A549 (cell line): ENCODE measurements at regions not wholly inside any gene's neighbourhood (a gene's known extent, or its start where the extent isn't known, plus 50 kb on each side); places are given as distances from the start of the nearest gene placed in this dataset.

Experiments used
- ATAC-seq, 2 experiments: fragments of 200-7000 bp in 1 of 2; fragments of >200 bp in 1 of 2; cut with Nextera tagmentation in 1 of 2; cut with Tn5 transposase in 1 of 2; 3 replicates each; pipeline versions ENCODE4 v1.8.0 to v1.9.1; 2018 to 2020; ENCODE audit warnings: mild to moderate bottlenecking in 1 of 2, moderate library complexity in 1 of 2
- CTCF ChIA-PET: fragments of 300-600 bp; sonication (Branson Sonifier 250); formaldehyde crosslinking; extraction: SDS; loops from one replicate; lab custom pipeline; 2021; ENCODE audit warnings: antibody characterized with exemption, inconsistent platforms; lab: Yijun Ruan, JAX
- POLR2A ChIA-PET: fragments of 350-600 bp; formaldehyde crosslinking; extraction: SDS; loops from one replicate; lab custom pipeline; 2021; ENCODE audit warnings: antibody characterized with exemption, inconsistent platforms; lab: Yijun Ruan, JAX
- DNase-seq, 2 experiments: peaks; one replicate each; pipeline versions ENCODE4 v3.0.0 to v3.0.0-alpha.2; 2011 to 2016; ENCODE audit warnings: low read depth in 1 of 2, low spot score in 1 of 2
- FAIRE-seq: peaks from 2 replicates; lab custom pipeline; 2011; peaks lifted over from hg19 to GRCh38; lab: Jason Lieb, UNC
- H3K27ac ChIP-seq, 2 experiments: fragments of >200 bp; sonication (Bioruptor Twin); formaldehyde crosslinking; 3 replicates each; pipeline ENCODE4 v1.5.1; 2016 to 2017
- H3K4me1 ChIP-seq: fragments of >200 bp; sonication (Bioruptor Twin); formaldehyde crosslinking; 3 replicates; pipeline ENCODE4 v1.6.1; 2016
- H3K4me2 ChIP-seq: fragments of >200 bp; sonication (Bioruptor Twin); formaldehyde crosslinking; 3 replicates; pipeline ENCODE4 v1.6.1; 2016
- H3K4me3 ChIP-seq: fragments of >200 bp; sonication (Bioruptor Twin); formaldehyde crosslinking; 3 replicates; pipeline ENCODE4 v1.5.1; 2016
- H3K9me3 ChIP-seq: fragments of >200 bp; sonication (Bioruptor Twin); formaldehyde crosslinking; 3 replicates; pipeline ENCODE4 v1.6.1; 2016
- BHLHE40 ChIP-seq: IDR thresholded peaks from 2 replicates; pipeline ENCODE4 v1.6.1; 2012; ENCODE audit warnings: low read depth, low read length, inconsistent platforms
- CEBPB ChIP-seq, 2 experiments: fragments of >200 bp in 1 of 2; sonication (Bioruptor Twin) in 1 of 2; formaldehyde crosslinking in 1 of 2; IDR thresholded peaks; 2 replicates each; pipeline ENCODE4 v1.6.1; 2012 to 2016
- CHD4 ChIP-seq: fragments of 200-600 bp; sonication (generic); IDR thresholded peaks from 2 replicates; pipeline ENCODE4 v1.6.1; 2016; ENCODE audit warnings: antibody characterized with exemption, mild to moderate bottlenecking, borderline replicate concordance
- EHMT2 ChIP-seq: fragments of 200-600 bp; sonication (generic); IDR thresholded peaks from 2 replicates; pipeline ENCODE4 v1.6.1; 2016; ENCODE audit warnings: antibody characterized with exemption, low read depth, mild to moderate bottlenecking, moderate library complexity
- HDAC2 ChIP-seq: fragments of 200-600 bp; sonication (generic); IDR thresholded peaks from 2 replicates; pipeline ENCODE4 v1.6.1; 2016
- HES2 ChIP-seq: fragments of >200 bp; sonication (Bioruptor Twin); formaldehyde crosslinking; IDR thresholded peaks from 2 replicates; pipeline ENCODE4 v1.6.1; 2016
- HOXB13 ChIP-seq: fragments of 250-450 bp; sonication (Bioruptor Pico); IDR thresholded peaks from 2 replicates; pipeline ENCODE4 v1.5.0; 2020; ENCODE audit warnings: low read depth, mild to moderate bottlenecking, moderate library complexity
- MAX ChIP-seq: IDR thresholded peaks from 2 replicates; pipeline ENCODE4 v1.6.1; 2012
- NFE2L2 ChIP-seq: fragments of 150-350 bp; conservative IDR thresholded peaks from 2 replicates; pipeline ENCODE4 v1.6.1; 2014; ENCODE audit warnings: low read length
- PHF8 ChIP-seq: fragments of 200-600 bp; sonication (generic); IDR thresholded peaks from 2 replicates; pipeline ENCODE4 v1.6.1; 2016; ENCODE audit warnings: low read depth, mild to moderate bottlenecking, antibody characterized with exemption, moderate library complexity, borderline replicate concordance
- POLR2AphosphoS2 ChIP-seq: conservative IDR thresholded peaks from 2 replicates; pipeline ENCODE4 v1.6.1; 2012; ENCODE audit warnings: low read length, improper control_type of control experiment, inconsistent platforms
- REST ChIP-seq: fragments of 200-600 bp; sonication (generic); IDR thresholded peaks from 2 replicates; pipeline ENCODE4 v1.6.1; 2016; ENCODE audit warnings: antibody characterized with exemption, mild to moderate bottlenecking, moderate library complexity
- RFX5 ChIP-seq: fragments of 450-650 bp; IDR thresholded peaks from 2 replicates; pipeline ENCODE4 v1.7.1; 2014; ENCODE audit warnings: antibody characterized with exemption, mild to moderate bottlenecking, moderate library complexity
- TFCP2L1 ChIP-seq: fragments of 250-450 bp; sonication (Bioruptor Pico); IDR thresholded peaks from 2 replicates; pipeline ENCODE4 v1.5.0; 2021; ENCODE audit warnings: mild to moderate bottlenecking
- TP53 ChIP-seq: fragments of 250-450 bp; sonication (Bioruptor Pico); IDR thresholded peaks from 2 replicates; pipeline ENCODE4 v1.5.0; 2021; ENCODE audit warnings: mild to moderate bottlenecking, moderate library complexity
- ZC3H11A ChIP-seq: fragments of 450-650 bp; IDR thresholded peaks from 2 replicates; pipeline ENCODE4 v1.6.1; 2014; ENCODE audit warnings: antibody characterized with exemption, mild to moderate bottlenecking
- ZFP36 ChIP-seq: fragments of 450-650 bp; IDR thresholded peaks from 2 replicates; pipeline ENCODE4 v1.6.1; 2014; ENCODE audit warnings: borderline replicate concordance; ENCODE audit not compliant: partially characterized antibody
- ZSCAN20 ChIP-seq: fragments of 250-450 bp; sonication (Bioruptor Pico); IDR thresholded peaks from 2 replicates; pipeline ENCODE4 v1.8.0; 2022; ENCODE audit warnings: mild to moderate bottlenecking, moderate library complexity
- WGBS: methylation state at CpG from one replicate; pipeline ENCODE4 v1.1.6; 2017; ENCODE audit errors: missing lambda C conversion rate; 5-methylcytosine and 5-hydroxymethylcytosine counted together
- TF ChIP-seq, protein P1 (sequence below): fragments of >200 bp; sonication (Bioruptor Twin); formaldehyde crosslinking; IDR thresholded peaks from 3 replicates; pipeline ENCODE4 v1.6.1; 2016
- TF ChIP-seq, protein P2 (sequence below): fragments of 250-450 bp; sonication (Bioruptor Pico); IDR thresholded peaks from 2 replicates; pipeline ENCODE4 v1.5.0; 2020; ENCODE audit warnings: low read depth, mild to moderate bottlenecking, moderate library complexity
- TF ChIP-seq, protein P3 (sequence below): fragments of 450-650 bp; IDR thresholded peaks from 2 replicates; pipeline ENCODE4 v1.6.1; 2014; ENCODE audit warnings: antibody characterized with exemption

DNA sequence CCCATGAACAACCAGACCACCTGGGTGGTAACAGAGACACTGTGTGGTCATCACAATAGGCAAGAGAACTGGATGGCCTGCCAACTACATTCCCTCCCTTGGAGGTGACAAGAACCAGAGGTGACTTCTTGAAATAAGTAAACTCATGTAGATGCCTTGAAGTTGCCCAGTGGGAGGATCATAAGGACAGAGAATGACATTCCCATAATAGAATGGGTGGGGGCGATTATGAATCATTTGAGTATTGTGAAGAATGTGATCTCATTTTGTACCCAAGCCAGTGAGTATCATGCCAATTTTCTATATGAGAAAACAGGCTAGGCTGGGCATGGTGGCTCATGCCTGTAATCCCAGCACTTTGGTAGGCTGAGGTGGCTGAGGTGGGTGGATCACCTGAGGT lies 211.4 kb upstream of the GYPC start:
- no peak overlapping the region for H3K27ac ChIP-seq
- FAIRE-seq (no peak), ATAC-seq (no peak), DNase-seq (no peak)
- no peaks in the 10 kb centered on the region for H3K4me1 ChIP-seq
- CTCF ChIA-PET, result no interaction called here
- WGBS, result 0% methylated on average over 1 of the region's 1 CpG
- no peaks in the 10 kb centered on the region for H3K9me3 ChIP-seq
- no peak overlapping the region for H3K4me2 ChIP-seq
- POLR2A ChIA-PET, result no interaction called here
- no peak overlapping the region for H3K4me3 ChIP-seq
- TF ChIP-seq REST (no peak), POLR2AphosphoS2 (no peak), CEBPB (IDR thresholded peaks at IDR 0.05) (no peak), TFCP2L1 (CRISPR knock-in tag) (no peak), PHF8 (no peak), HOXB13 (no peak), NFE2L2 (no peak), MAX (no peak), RFX5 (no peak), EHMT2 (no peak), HES2 (no peak), ZSCAN20 (CRISPR knock-in tag) (no peak), TP53 (CRISPR knock-in tag) (no peak)
- TF ChIP-seq, protein P1, sequence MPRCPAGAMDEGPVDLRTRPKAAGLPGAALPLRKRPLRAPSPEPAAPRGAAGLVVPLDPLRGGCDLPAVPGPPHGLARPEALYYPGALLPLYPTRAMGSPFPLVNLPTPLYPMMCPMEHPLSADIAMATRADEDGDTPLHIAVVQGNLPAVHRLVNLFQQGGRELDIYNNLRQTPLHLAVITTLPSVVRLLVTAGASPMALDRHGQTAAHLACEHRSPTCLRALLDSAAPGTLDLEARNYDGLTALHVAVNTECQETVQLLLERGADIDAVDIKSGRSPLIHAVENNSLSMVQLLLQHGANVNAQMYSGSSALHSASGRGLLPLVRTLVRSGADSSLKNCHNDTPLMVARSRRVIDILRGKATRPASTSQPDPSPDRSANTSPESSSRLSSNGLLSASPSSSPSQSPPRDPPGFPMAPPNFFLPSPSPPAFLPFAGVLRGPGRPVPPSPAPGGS, result no peak
- TF ChIP-seq, protein P2, sequence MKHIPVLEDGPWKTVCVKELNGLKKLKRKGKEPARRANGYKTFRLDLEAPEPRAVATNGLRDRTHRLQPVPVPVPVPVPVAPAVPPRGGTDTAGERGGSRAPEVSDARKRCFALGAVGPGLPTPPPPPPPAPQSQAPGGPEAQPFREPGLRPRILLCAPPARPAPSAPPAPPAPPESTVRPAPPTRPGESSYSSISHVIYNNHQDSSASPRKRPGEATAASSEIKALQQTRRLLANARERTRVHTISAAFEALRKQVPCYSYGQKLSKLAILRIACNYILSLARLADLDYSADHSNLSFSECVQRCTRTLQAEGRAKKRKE (CRISPR knock-in tag), result no peak

DNA sequence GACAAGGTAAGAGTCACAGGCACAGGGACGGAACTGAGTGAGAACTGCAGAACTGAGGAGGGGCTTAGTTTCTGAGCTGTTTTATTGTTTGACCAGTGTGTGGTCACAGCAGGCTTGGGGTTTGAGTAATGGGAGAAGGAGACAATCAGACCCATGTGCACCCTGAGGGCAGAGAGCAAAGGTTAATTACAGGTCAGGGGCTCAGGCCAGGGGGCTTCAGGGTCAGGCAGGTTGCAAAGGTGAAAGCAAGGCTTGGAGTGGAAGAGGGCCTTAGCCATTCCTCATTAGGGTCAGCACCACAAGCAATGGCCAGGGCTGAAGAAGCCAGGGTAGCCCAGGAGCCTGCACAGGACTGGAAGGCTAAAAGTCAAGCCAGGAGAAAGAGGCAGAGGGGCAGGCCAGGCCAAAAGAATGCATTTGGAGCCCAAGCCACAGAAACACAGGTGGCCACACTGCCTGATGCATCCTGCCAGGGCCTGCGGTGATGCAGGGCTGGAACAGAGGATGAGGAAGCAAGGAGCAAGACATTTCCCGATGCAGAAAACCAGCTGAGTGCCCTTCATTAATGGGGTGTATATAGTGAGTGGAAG lies 209.8 kb upstream of the GYPC start:
- POLR2A ChIA-PET, result no interaction called here
- TF ChIP-seq HES2 (no peak), HDAC2 (no peak), BHLHE40 (no peak), ZSCAN20 (CRISPR knock-in tag) (no peak), MAX (no peak), CHD4 (no peak), ZFP36 (no peak), ZC3H11A (no peak)
- TF ChIP-seq, protein P3, sequence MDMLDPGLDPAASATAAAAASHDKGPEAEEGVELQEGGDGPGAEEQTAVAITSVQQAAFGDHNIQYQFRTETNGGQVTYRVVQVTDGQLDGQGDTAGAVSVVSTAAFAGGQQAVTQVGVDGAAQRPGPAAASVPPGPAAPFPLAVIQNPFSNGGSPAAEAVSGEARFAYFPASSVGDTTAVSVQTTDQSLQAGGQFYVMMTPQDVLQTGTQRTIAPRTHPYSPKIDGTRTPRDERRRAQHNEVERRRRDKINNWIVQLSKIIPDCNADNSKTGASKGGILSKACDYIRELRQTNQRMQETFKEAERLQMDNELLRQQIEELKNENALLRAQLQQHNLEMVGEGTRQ, result no peak
- TF ChIP-seq, all 56 proteins: peak for 0
- CTCF ChIA-PET, result no interaction called here
- no peak overlapping the region for H3K27ac ChIP-seq
- DNase-seq (no peak), ATAC-seq (no peak), FAIRE-seq (no peak)
- H3K4me2 ChIP-seq, result no peak overlapping the region
- no peaks in the 10 kb centered on the region for H3K9me3 ChIP-seq
- no peak overlapping the region for H3K4me3 ChIP-seq
- H3K4me1 ChIP-seq, result no peaks in the 10 kb centered on the region
- 23% methylated on average over 3 of the region's 3 CpGs for WGBS
